T-helper 2 cell treated with Interferon-gamma antibody and Interleukin-4, amounts not matched to agents 100 ng/mL and 5 ng/mL, for 36 hours (primary cell): ENCODE measurements at regions not wholly inside any gene's neighbourhood (a gene's known extent, or its start where the extent isn't known, plus 50 kb on each side); places are given as distances from the start of the nearest gene placed in this dataset.

Source experiments
- intact Hi-C: fragments of 100-400 bp; cut with micrococcal nuclease; formaldehyde crosslinking; loops from one replicate; pipeline ENCODE4 v1.15.1; 2023

- intact Hi-C loops = no loop called here
These were observed 391.4 kb upstream of the RARB start for GRCh38 chr3:25036633-25037032.

- intact Hi-C loops = no loop called here
These were observed 391.0 kb upstream of the RARB start for GRCh38 chr3:25037049-25037547.

GRCh38 chr3:25038271-25038670, 389.8 kb upstream of the RARB start:
- intact Hi-C loops = no loop called here

GRCh38 chr3:25038922-25039321, 389.1 kb upstream of the RARB start:
- intact Hi-C loops = no loop called here

- intact Hi-C loops = no loop called here
These were observed 387.3 kb upstream of the RARB start for GRCh38 chr3:25040748-25041147.

- intact Hi-C loops = no loop called here
These were observed 386.0 kb upstream of the RARB start for GRCh38 chr3:25041871-25042584.

GRCh38 chr3:25043177-25043576, 384.9 kb upstream of the RARB start:
- intact Hi-C loops = no loop called here

GRCh38 chr3:25043749-25044148, 384.3 kb upstream of the RARB start:
- intact Hi-C loops = no loop called here

GRCh38 chr3:25044762-25045710, 383.0 kb upstream of the RARB start:
- intact Hi-C loops = no loop called here

- intact Hi-C loops = no loop called here
These were observed 380.9 kb upstream of the RARB start for GRCh38 chr3:25046911-25047771.

- intact Hi-C loops = no loop called here
These were observed 378.8 kb upstream of the RARB start for GRCh38 chr3:25049304-25049703.

- intact Hi-C loops = no loop called here
These were observed 374.7 kb upstream of the RARB start for GRCh38 chr3:25053360-25053759.

GRCh38 chr3:25056036-25056755, 371.9 kb upstream of the RARB start:
- intact Hi-C loops = no loop called here

- intact Hi-C loops = no loop called here
These were observed 371.2 kb upstream of the RARB start for GRCh38 chr3:25056803-25057351.

GRCh38 chr3:25057379-25057778, 370.7 kb upstream of the RARB start:
- intact Hi-C loops = no loop called here

GRCh38 chr3:25064681-25065080, 363.4 kb upstream of the RARB start:
- intact Hi-C loops = no loop called here

- intact Hi-C loops = no loop called here
These were observed 358.1 kb upstream of the RARB start for GRCh38 chr3:25069970-25070369.

- intact Hi-C loops = no loop called here
These were observed 356.2 kb upstream of the RARB start for GRCh38 chr3:25071846-25072245.

GRCh38 chr3:25073423-25073822, 354.6 kb upstream of the RARB start:
- intact Hi-C loops = no loop called here

GRCh38 chr3:25074149-25074548, 353.9 kb upstream of the RARB start:
- intact Hi-C loops = no loop called here
